T-helper 22 cell (primary cell): ENCODE measurements at regions not wholly inside any gene's neighbourhood (a gene's known extent, or its start where the extent isn't known, plus 50 kb on each side); places are given as distances from the start of the nearest gene placed in this dataset.
"Not testable (repeated sequence)": the region's sequence is repeated elsewhere in the genome, so short reads cannot be mapped to it uniquely, and the experiment has no call there.

ENCODE experiments used
- DNase-seq: peaks from one replicate; pipeline ENCODE4 v3.0.0-alpha.2; 2020; ENCODE audit warnings: low read depth

- DNase-seq, result no peak
Observed at GRCh38 chr13:103539265-103539664, 473.0 kb upstream of the SLC10A2 start.

GRCh38 chr13:103537616-103538015 lies 471.4 kb upstream of the SLC10A2 start:
- no peak for DNase-seq

- DNase-seq, result no peak
Observed at GRCh38 chr13:103531278-103531677, 465.1 kb upstream of the SLC10A2 start.

GRCh38 chr13:103528437-103528836 lies 462.2 kb upstream of the SLC10A2 start:
- DNase-seq, result no peak

- no peak for DNase-seq
Observed at GRCh38 chr13:103525530-103525929, 459.3 kb upstream of the SLC10A2 start.

- DNase-seq, result no peak
Observed at GRCh38 chr13:103523858-103524257, 457.6 kb upstream of the SLC10A2 start.

- DNase-seq, result no peak
Observed at GRCh38 chr13:103521532-103521931, 455.3 kb upstream of the SLC10A2 start.

GRCh38 chr13:103517768-103518102 lies 451.5 kb upstream of the SLC10A2 start:
- DNase-seq, result no peak

GRCh38 chr13:103517066-103517767 lies 451.0 kb upstream of the SLC10A2 start:
- DNase-seq, result no peak

GRCh38 chr13:103516015-103516795 lies 450.0 kb upstream of the SLC10A2 start:
- DNase-seq, result no peak

- DNase-seq, result no peak
Observed at GRCh38 chr13:103515410-103515809, 449.2 kb upstream of the SLC10A2 start.

- no peak for DNase-seq
Observed at GRCh38 chr13:103514619-103515018, 448.4 kb upstream of the SLC10A2 start.

- DNase-seq, result no peak
Observed at GRCh38 chr13:103514188-103514587, 448.0 kb upstream of the SLC10A2 start.

GRCh38 chr13:103510007-103510535 lies 443.9 kb upstream of the SLC10A2 start:
- DNase-seq, result no peak

GRCh38 chr13:103497404-103497803 lies 431.2 kb upstream of the SLC10A2 start:
- DNase-seq, result no peak

GRCh38 chr13:103487841-103488240 lies 421.6 kb upstream of the SLC10A2 start:
- no peak for DNase-seq

GRCh38 chr13:103473081-103473480 lies 406.9 kb upstream of the SLC10A2 start:
- no peak for DNase-seq

GRCh38 chr13:103471896-103472295 lies 405.7 kb upstream of the SLC10A2 start:
- no peak for DNase-seq

GRCh38 chr13:103469771-103470170 lies 403.6 kb upstream of the SLC10A2 start:
- no peak for DNase-seq

- no peak for DNase-seq
Observed at GRCh38 chr13:103466761-103467160, 400.5 kb upstream of the SLC10A2 start.

GRCh38 chr13:103460246-103460645 lies 394.0 kb upstream of the SLC10A2 start:
- not testable (repeated sequence) for DNase-seq

GRCh38 chr13:103457050-103457449 lies 390.8 kb upstream of the SLC10A2 start:
- DNase-seq, result not testable (repeated sequence)

GRCh38 chr13:103451656-103452055 lies 385.4 kb upstream of the SLC10A2 start:
- no peak for DNase-seq
